ENCODE measurements at regions not wholly inside any gene's neighbourhood (a gene's known extent, or its start where the extent isn't known, plus 50 kb on each side); places are given as distances from the start of the nearest gene placed in this dataset.
"Not testable (repeated sequence)": the region's sequence is repeated elsewhere in the genome, so short reads cannot be mapped to it uniquely, and the experiment has no call there.

DNA sequence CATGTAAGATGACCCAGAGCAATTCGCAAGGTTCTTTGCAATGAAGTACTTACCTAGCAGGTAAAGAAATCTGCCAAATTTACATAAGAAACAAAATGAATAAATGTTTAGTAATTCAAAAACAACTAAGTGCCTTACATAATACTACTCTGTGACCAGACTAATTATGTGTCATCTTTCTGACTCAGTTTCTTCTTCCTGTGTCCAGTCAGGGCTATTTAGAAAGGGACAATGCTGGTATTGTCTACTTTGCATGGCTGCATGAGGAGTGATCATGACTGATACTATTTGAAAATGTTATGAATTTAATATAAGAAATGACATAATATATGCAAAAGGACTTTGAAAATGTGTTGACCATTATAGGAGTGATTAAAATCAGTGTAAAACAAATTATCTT lies 210.0 kb downstream of the TMEM161B start:
- Histone ChIP-seq H3K4me3 (ENCODE audit: low read depth, low read length, poor library complexity, severe bottlenecking) (no peak overlapping the region), H3K9me3 (ENCODE audit: low read depth, low read length, poor library complexity, severe bottlenecking) (no peaks in the 10 kb centered on the region), H3K27me3 (replicated peaks; ENCODE audit: insufficient read depth, low read depth, low read length, poor library complexity) (no peaks in the 10 kb centered on the region), H3K4me1 (ENCODE audit: insufficient read depth, low read length, poor library complexity, severe bottlenecking) (no peaks in the 10 kb centered on the region), H3K27ac (ENCODE audit: low read depth, low read length, poor library complexity, severe bottlenecking) (no peak overlapping the region), H3K36me3 (ENCODE audit: insufficient read depth, low read length, poor library complexity, severe bottlenecking) (no peaks in the 10 kb centered on the region)
- ChIA-PET CTCF (no interaction called here), POLR2A (ENCODE audit: low non-redundant PET) (no interaction called here)
- intact Hi-C loops (cut with micrococcal nuclease; ENCODE audit: unreplicated experiment) = no loop called here
- DNase-seq (ENCODE audit: low spot score) = no peak
- no TSS peak for BruUV-seq (replicated peaks)
- no peak for TF ChIP-seq CTCF (conservative IDR thresholded peaks at IDR 0.05; ENCODE audit: low read depth, low read length)
- no peak for TF ChIP-seq EZH2 (IDR thresholded peaks at IDR 0.05; ENCODE audit: borderline replicate concordance, low read depth, low read length, poor library complexity, severe bottlenecking)

GRCh38 chr5:88052468-88052867 lies 216.2 kb downstream of the TMEM161B start:
- H3K4me3 ChIP-seq (ENCODE audit: low read depth, low read length, poor library complexity, severe bottlenecking); H3K36me3 ChIP-seq (ENCODE audit: insufficient read depth, low read length, poor library complexity, severe bottlenecking); CTCF ChIA-PET; POLR2A ChIA-PET (ENCODE audit: low non-redundant PET); H3K27ac ChIP-seq (ENCODE audit: low read depth, low read length, poor library complexity, severe bottlenecking); H3K4me1 ChIP-seq (ENCODE audit: insufficient read depth, low read length, poor library complexity, severe bottlenecking); H3K9me3 ChIP-seq (ENCODE audit: low read depth, low read length, poor library complexity, severe bottlenecking); intact Hi-C loops (cut with micrococcal nuclease; ENCODE audit: unreplicated experiment); H3K27me3 ChIP-seq (replicated peaks; ENCODE audit: insufficient read depth, low read depth, low read length, poor library complexity); DNase-seq (ENCODE audit: low spot score); BruUV-seq (replicated peaks): not testable (repeated sequence)

DNA sequence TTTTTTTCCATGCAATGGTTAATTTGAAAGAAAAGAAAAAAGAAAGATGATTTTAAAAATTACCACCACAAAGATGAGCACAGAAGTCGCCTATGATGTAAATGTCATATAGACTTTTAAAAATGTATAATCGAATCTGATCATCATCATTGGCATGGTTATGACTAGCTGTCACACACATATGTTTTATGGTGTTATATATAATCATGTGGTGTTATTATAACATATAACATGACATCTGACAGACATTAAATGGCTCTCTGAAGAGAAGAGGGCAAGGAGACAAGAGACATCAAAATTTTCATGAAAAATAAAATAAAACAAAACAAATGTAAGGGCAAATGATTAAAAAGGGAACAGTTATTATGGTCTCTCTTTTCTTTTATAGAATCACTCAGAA lies 217.5 kb downstream of the TMEM161B start:
- TF ChIP-seq CTCF (conservative IDR thresholded peaks at IDR 0.05; ENCODE audit: low read depth, low read length) (no peak), EZH2 (IDR thresholded peaks at IDR 0.05; ENCODE audit: borderline replicate concordance, low read depth, low read length, poor library complexity, severe bottlenecking) (no peak)
- peaks cover 3% of the 10 kb centered on the region for H3K27me3 ChIP-seq (replicated peaks; ENCODE audit: insufficient read depth, low read depth, low read length, poor library complexity)
- ChIA-PET POLR2A (ENCODE audit: low non-redundant PET) (no interaction called here), CTCF (no interaction called here)
- no peaks in the 10 kb centered on the region for H3K9me3 ChIP-seq (ENCODE audit: low read depth, low read length, poor library complexity, severe bottlenecking)
- no TSS peak for BruUV-seq (replicated peaks)
- H3K4me1 ChIP-seq (ENCODE audit: insufficient read depth, low read length, poor library complexity, severe bottlenecking) = no peaks in the 10 kb centered on the region
- no peak overlapping the region for H3K27ac ChIP-seq (ENCODE audit: low read depth, low read length, poor library complexity, severe bottlenecking)
- no peak overlapping the region for H3K4me3 ChIP-seq (ENCODE audit: low read depth, low read length, poor library complexity, severe bottlenecking)
- H3K36me3 ChIP-seq (ENCODE audit: insufficient read depth, low read length, poor library complexity, severe bottlenecking) = no peaks in the 10 kb centered on the region
- intact Hi-C loops (cut with micrococcal nuclease; ENCODE audit: unreplicated experiment) = no loop called here
- DNase-seq (ENCODE audit: low spot score) = no peak

- no peak for DNase-seq (ENCODE audit: low spot score)
- Histone ChIP-seq H3K9me3 (ENCODE audit: low read depth, low read length, poor library complexity, severe bottlenecking) (no peaks in the 10 kb centered on the region), H3K4me1 (ENCODE audit: insufficient read depth, low read length, poor library complexity, severe bottlenecking) (no peaks in the 10 kb centered on the region), H3K27me3 (replicated peaks; ENCODE audit: insufficient read depth, low read depth, low read length, poor library complexity) (peaks cover 3% of the 10 kb centered on the region), H3K27ac (ENCODE audit: low read depth, low read length, poor library complexity, severe bottlenecking) (no peak overlapping the region), H3K36me3 (ENCODE audit: insufficient read depth, low read length, poor library complexity, severe bottlenecking) (no peaks in the 10 kb centered on the region), H3K4me3 (ENCODE audit: low read depth, low read length, poor library complexity, severe bottlenecking) (no peak overlapping the region)
- ChIA-PET POLR2A (ENCODE audit: low non-redundant PET) (no interaction called here), CTCF (no interaction called here)
- TF ChIP-seq EZH2 (IDR thresholded peaks at IDR 0.05; ENCODE audit: borderline replicate concordance, low read depth, low read length, poor library complexity, severe bottlenecking) (no peak), CTCF (conservative IDR thresholded peaks at IDR 0.05; ENCODE audit: low read depth, low read length) (no peak)
- intact Hi-C loops (cut with micrococcal nuclease; ENCODE audit: unreplicated experiment) = no loop called here
- BruUV-seq (replicated peaks) = no TSS peak
Measured at GRCh38 chr5:88049737-88050136, 218.9 kb downstream of the TMEM161B start.

Measured in A673 (cell line).